ENCODE measurements at regions not wholly inside any gene's neighbourhood (a gene's known extent, or its start where the extent isn't known, plus 50 kb on each side); places are given as distances from the start of the nearest gene placed in this dataset.

DNA sequence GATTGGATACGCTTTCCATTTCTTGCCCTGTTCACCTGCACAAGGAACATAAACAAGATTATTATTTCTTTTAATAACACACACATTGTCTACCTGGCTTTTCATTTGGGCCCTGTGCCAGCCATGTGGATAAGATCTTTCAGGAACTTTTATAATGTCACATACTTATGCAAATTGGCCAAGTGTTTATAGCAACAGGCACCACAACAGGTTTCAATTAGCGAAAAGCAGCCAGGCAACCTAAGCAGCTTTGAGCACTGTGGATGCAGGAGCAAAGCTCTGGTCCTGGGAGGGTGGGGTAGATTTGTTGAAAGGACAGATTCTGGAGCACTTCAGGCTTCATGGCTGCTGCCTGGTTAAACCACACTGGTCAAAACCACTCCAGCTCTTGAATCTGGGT is 217.4 kb downstream of the BARX2 start:
- intact Hi-C loops (cut with micrococcal nuclease), result no loop called here
- Histone ChIP-seq H3K4me3 (replicated peaks in 1 of 2; ENCODE audit: low read depth in 1 of 2, low read length in 2 of 2) (no peak overlapping the region), H3K4me1 (ENCODE audit: control insufficient read depth in 1 of 2, insufficient read depth in 2 of 2, low read length in 2 of 2) (no peaks in the 10 kb centered on the region), H3K4me2 (ENCODE audit: low read length) (no peak overlapping the region), H3K9ac (ENCODE audit: low read length) (no peak overlapping the region), H3K79me2 (ENCODE audit: insufficient read depth, low read length) (no peaks in the 10 kb centered on the region), H3K36me3 (ENCODE audit: control insufficient read depth in 1 of 2, insufficient read depth in 2 of 2, low read length in 2 of 2) (no peaks in the 10 kb centered on the region), H3K27me3 (ENCODE audit: insufficient read depth, low read length) (no peaks in the 10 kb centered on the region), H4K20me1 (ENCODE audit: insufficient read depth) (no peaks in the 10 kb centered on the region), H3K9me2 (ENCODE audit: insufficient read depth) (no peaks in the 10 kb centered on the region), H3K9me3 (ENCODE audit: control insufficient read depth in 1 of 2, insufficient read depth in 1 of 2, low read depth in 1 of 2, low read length in 2 of 2) (no peaks in the 10 kb centered on the region), H2AFZ (ENCODE audit: low read depth, low read length, poor library complexity, severe bottlenecking) (no peak overlapping the region), H3K27ac (ENCODE audit: low read depth, low read length) (no peak overlapping the region)
- ATAC-seq, result no peak
- BruUV-seq (replicated peaks), result no TSS peak
- no peak for DNase-seq (ENCODE audit: low read depth, low spot score)
- TF ChIP-seq ELF1 (IDR thresholded peaks at IDR 0.05; ENCODE audit: borderline replicate concordance, low read depth), result no peak
- TF ChIP-seq, protein P1, sequence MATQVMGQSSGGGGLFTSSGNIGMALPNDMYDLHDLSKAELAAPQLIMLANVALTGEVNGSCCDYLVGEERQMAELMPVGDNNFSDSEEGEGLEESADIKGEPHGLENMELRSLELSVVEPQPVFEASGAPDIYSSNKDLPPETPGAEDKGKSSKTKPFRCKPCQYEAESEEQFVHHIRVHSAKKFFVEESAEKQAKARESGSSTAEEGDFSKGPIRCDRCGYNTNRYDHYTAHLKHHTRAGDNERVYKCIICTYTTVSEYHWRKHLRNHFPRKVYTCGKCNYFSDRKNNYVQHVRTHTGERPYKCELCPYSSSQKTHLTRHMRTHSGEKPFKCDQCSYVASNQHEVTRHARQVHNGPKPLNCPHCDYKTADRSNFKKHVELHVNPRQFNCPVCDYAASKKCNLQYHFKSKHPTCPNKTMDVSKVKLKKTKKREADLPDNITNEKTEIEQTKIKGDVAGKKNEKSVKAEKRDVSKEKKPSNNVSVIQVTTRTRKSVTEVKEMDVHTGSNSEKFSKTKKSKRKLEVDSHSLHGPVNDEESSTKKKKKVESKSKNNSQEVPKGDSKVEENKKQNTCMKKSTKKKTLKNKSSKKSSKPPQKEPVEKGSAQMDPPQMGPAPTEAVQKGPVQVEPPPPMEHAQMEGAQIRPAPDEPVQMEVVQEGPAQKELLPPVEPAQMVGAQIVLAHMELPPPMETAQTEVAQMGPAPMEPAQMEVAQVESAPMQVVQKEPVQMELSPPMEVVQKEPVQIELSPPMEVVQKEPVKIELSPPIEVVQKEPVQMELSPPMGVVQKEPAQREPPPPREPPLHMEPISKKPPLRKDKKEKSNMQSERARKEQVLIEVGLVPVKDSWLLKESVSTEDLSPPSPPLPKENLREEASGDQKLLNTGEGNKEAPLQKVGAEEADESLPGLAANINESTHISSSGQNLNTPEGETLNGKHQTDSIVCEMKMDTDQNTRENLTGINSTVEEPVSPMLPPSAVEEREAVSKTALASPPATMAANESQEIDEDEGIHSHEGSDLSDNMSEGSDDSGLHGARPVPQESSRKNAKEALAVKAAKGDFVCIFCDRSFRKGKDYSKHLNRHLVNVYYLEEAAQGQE (IDR thresholded peaks at IDR 0.05; ENCODE audit: low read depth), result no peak
- no peak for TF ChIP-seq CEBPB (IDR thresholded peaks at IDR 0.05; ENCODE audit: low read depth)
- TF ChIP-seq, protein P2, sequence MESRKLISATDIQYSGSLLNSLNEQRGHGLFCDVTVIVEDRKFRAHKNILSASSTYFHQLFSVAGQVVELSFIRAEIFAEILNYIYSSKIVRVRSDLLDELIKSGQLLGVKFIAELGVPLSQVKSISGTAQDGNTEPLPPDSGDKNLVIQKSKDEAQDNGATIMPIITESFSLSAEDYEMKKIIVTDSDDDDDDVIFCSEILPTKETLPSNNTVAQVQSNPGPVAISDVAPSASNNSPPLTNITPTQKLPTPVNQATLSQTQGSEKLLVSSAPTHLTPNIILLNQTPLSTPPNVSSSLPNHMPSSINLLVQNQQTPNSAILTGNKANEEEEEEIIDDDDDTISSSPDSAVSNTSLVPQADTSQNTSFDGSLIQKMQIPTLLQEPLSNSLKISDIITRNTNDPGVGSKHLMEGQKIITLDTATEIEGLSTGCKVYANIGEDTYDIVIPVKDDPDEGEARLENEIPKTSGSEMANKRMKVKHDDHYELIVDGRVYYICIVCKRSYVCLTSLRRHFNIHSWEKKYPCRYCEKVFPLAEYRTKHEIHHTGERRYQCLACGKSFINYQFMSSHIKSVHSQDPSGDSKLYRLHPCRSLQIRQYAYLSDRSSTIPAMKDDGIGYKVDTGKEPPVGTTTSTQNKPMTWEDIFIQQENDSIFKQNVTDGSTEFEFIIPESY (IDR thresholded peaks at IDR 0.05; ENCODE audit: extremely low read depth, insufficient replicate concordance, low read length), result no peak
- TF ChIP-seq, protein P3, sequence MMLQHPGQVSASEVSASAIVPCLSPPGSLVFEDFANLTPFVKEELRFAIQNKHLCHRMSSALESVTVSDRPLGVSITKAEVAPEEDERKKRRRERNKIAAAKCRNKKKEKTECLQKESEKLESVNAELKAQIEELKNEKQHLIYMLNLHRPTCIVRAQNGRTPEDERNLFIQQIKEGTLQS (IDR thresholded peaks at IDR 0.05), result no peak
- no peak for TF ChIP-seq TCF7L2 (IDR thresholded peaks at IDR 0.05; ENCODE audit: borderline replicate concordance, extremely low read depth, insufficient read depth, insufficient read length)
- TF ChIP-seq SP1 (IDR thresholded peaks at IDR 0.05; ENCODE audit: low read depth), result no peak
- TF ChIP-seq YY1 (IDR thresholded peaks at IDR 0.05; ENCODE audit: extremely low read depth, insufficient replicate concordance, low read depth, low read length), result no peak
- TF ChIP-seq POLR2AphosphoS5 (IDR thresholded peaks at IDR 0.05; ENCODE audit: low read depth, low read length), result no peak
- TF ChIP-seq RAD21 (IDR thresholded peaks at IDR 0.05; ENCODE audit: low read depth), result no peak
- no peak for TF ChIP-seq SRF (IDR thresholded peaks at IDR 0.05; ENCODE audit: low read depth)
- TF ChIP-seq EZH2 (IDR thresholded peaks at IDR 0.05), result no peak
- TF ChIP-seq EGR1 (IDR thresholded peaks at IDR 0.05; ENCODE audit: low read depth), result no peak
- TF ChIP-seq, protein P4, sequence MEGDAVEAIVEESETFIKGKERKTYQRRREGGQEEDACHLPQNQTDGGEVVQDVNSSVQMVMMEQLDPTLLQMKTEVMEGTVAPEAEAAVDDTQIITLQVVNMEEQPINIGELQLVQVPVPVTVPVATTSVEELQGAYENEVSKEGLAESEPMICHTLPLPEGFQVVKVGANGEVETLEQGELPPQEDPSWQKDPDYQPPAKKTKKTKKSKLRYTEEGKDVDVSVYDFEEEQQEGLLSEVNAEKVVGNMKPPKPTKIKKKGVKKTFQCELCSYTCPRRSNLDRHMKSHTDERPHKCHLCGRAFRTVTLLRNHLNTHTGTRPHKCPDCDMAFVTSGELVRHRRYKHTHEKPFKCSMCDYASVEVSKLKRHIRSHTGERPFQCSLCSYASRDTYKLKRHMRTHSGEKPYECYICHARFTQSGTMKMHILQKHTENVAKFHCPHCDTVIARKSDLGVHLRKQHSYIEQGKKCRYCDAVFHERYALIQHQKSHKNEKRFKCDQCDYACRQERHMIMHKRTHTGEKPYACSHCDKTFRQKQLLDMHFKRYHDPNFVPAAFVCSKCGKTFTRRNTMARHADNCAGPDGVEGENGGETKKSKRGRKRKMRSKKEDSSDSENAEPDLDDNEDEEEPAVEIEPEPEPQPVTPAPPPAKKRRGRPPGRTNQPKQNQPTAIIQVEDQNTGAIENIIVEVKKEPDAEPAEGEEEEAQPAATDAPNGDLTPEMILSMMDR (IDR thresholded peaks at IDR 0.05 in 2 of 3, conservative IDR thresholded peaks at IDR 0.05 in 1 of 3; ENCODE audit: borderline replicate concordance in 1 of 3, insufficient read depth in 1 of 3, low read depth in 2 of 3, low read length in 2 of 3), result no peak
- TF ChIP-seq POLR2A (IDR thresholded peaks at IDR 0.05; ENCODE audit: borderline replicate concordance, extremely low read depth, insufficient read depth, insufficient read length), result no peak
- TF ChIP-seq ZFX (IDR thresholded peaks at IDR 0.05), result no peak
- TF ChIP-seq EZH2phosphoT487 (IDR thresholded peaks at IDR 0.05; ENCODE audit: borderline replicate concordance), result no peak
- TF ChIP-seq CBX3 (IDR thresholded peaks at IDR 0.05; ENCODE audit: low read depth), result no peak
- POLR2A ChIA-PET, result no interaction called here
- CTCF ChIA-PET, result no interaction called here
- RAD21 ChIA-PET (ENCODE audit: low non-redundant PET in 1 of 2, low total read pairs in 2 of 2, uncharacterized antibody in 2 of 2, unreplicated experiment in 2 of 2), result no interaction called here

Measured in HCT116 (cell line).